ENCODE measurements at regions not wholly inside any gene's neighbourhood (a gene's known extent, or its start where the extent isn't known, plus 50 kb on each side); places are given as distances from the start of the nearest gene placed in this dataset.

DNA sequence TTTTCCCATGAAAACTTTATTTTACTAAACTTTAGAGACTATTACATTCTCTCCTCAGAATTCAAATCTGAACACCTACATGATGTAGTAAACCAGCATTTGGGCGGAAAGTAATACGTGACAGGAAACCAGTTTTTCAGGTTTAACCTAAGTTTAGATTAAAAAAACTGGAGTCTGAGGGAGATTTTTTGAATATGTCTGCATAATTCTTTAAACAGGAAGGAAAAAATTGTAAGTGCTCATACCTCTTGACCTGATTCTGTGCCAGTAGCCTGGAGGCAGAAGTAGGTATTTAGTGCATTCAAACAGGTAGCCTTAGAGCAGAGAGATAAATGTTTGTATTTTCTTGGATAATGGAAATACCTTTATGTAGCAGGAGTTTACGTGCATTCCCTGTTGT is 224.3 kb downstream of the MDFIC start:
- no peak for TF ChIP-seq CTCF (IDR thresholded peaks at IDR 0.05)
- TF ChIP-seq POLR2A (IDR thresholded peaks at IDR 0.05): no peak
